IPS-11a (cell line): ENCODE measurements at regions not wholly inside any gene's neighbourhood (a gene's known extent, or its start where the extent isn't known, plus 50 kb on each side); places are given as distances from the start of the nearest gene placed in this dataset.
"Not testable (repeated sequence)": the region's sequence is repeated elsewhere in the genome, so short reads cannot be mapped to it uniquely, and the experiment has no call there.

Source experiments
- H3K4me3 ChIP-seq: one replicate; pipeline ENCODE4 v1.5.1; 2013; ENCODE audit warnings: low read depth, low read length, control low read depth

DNA sequence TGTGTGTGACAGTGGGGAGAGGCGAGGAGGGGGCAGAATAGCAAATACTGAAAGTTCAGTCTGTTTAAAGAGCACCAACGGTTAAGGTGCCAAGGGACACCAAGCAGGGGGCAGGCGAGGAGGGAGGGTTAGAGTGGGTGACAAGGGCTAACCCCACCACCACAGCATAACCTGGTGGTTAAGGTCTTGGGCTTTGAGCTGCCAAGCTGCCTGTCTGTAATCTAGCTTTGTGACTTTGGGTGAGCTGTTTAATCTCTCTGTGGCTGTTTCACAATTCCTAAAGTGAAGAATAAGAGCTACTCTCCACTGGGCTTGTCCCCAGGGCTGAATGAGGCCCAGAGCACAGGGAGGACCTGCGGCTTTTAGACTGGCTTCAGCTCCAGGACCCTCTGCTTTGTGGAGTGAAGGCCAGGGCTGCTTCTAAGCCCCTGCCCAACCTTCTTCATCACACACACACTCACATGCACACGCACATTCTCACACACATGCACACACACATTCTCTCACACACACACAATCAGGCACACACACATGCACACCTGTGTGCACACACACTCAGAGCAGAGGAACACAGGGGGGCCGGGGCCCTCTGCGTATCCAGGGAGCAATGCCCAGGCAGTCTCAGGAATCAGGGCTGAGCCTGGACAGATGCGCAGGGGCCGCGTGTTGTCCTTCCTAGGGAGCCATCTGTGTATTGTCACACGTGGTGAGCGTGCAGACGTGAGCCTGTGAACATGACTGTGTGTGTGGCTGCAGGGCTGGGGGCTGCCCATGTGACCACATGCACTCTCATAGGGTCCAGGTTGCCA, 101.6 kb upstream of the TARDBP start:
- no peak overlapping the region for H3K4me3 ChIP-seq

- no peak overlapping the region for H3K4me3 ChIP-seq
These were observed 100.8 kb upstream of the TARDBP start for GRCh38 chr1:10911490-10912166.

GRCh38 chr1:10912441-10912840, 100.0 kb upstream of the TARDBP start:
- H3K4me3 ChIP-seq, result no peak overlapping the region

GRCh38 chr1:10914056-10914455, 98.4 kb upstream of the TARDBP start:
- no peak overlapping the region for H3K4me3 ChIP-seq

DNA sequence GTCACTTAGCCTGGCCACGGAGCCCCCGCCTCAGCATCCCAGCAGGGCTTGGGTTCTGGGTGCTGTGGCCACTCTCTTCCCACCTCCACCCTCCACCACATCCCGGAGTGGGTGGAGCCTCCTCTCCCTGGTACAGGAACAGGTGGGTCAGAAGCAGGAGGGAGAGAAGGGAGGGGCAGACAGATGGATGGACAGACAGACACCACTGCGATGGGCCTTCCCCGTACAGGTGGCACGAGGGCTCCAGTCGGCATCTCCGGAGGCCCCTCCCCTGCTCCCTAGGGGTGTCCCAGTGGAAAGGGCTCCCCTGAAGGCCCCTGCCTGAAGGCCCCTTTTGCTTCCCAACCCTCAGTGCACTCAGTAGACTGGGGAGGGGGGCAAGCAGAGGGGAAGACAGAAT, 96.9 kb upstream of the TARDBP start:
- no peak overlapping the region for H3K4me3 ChIP-seq

- H3K4me3 ChIP-seq, result no peak overlapping the region
These were observed 96.1 kb upstream of the TARDBP start for GRCh38 chr1:10916311-10916710.

DNA sequence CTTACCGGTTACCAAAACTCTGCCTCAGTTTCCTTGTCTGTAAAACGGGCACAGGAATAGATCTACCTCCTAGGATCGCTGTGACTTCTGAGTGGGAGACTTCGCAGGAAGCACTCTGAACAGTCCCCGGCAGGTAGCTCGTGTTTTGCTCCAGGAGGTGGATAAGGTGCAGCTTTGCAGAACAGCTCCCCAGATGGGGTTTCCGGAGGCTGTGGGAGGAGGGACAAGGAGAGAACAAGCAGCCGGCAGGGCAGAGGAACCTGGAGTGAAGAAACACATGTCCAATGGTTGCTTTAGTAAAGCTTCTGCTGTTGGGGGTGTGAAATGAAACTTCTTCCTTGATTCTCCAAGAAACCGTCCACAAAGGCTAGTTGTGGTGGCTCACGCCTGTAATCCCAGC, 95.5 kb upstream of the TARDBP start:
- H3K4me3 ChIP-seq, result no peak overlapping the region

- H3K4me3 ChIP-seq, result no peak overlapping the region
These were observed 94.7 kb upstream of the TARDBP start for GRCh38 chr1:10917513-10918454.

DNA sequence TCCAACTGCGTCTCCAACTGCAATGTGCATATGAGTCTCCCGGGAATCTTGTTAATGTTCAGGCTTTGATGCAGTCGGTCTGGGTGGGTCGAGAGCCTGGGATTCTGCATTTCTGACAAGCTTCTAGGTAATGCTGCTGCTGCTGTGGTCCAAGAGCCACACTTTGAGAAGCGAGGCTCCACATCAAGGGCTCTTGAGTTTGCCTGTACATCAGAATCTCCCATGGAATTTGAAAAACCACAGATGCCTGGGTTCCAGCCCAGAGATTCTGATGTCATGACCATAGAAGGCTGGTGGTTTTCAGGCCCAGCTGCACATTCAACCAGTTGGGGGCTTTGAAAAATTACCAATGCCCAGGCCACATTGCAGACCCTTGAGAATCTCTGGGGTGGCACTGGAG, 93.9 kb upstream of the TARDBP start:
- no peak overlapping the region for H3K4me3 ChIP-seq

DNA sequence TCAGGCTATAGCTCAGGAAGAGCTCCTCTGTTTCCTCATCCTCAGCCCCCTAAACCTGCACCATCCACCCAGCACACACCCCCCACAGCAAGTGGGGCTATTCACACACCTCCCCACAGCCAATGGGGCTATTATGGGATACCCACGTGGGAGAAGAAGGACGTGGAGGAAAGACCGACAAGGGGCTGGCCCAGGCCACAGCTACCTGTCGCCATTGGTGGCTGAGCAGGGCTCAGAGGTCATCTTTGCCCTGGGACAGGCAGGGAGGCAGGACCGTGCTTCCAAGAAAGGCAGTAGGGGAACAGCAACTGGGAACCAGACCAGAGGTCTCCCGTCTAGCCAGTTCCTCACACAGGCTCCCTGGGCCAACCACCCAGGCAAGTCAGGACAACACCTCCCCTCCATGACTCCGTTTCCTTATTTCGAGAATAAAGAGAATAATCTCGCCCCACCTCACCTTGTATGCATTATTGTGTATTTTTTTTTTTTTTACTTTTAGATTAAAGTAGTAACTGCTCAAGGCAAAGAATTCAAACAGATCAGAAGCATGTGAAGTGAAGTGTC, 92.3 kb upstream of the TARDBP start:
- H3K4me3 ChIP-seq, result no peak overlapping the region

DNA sequence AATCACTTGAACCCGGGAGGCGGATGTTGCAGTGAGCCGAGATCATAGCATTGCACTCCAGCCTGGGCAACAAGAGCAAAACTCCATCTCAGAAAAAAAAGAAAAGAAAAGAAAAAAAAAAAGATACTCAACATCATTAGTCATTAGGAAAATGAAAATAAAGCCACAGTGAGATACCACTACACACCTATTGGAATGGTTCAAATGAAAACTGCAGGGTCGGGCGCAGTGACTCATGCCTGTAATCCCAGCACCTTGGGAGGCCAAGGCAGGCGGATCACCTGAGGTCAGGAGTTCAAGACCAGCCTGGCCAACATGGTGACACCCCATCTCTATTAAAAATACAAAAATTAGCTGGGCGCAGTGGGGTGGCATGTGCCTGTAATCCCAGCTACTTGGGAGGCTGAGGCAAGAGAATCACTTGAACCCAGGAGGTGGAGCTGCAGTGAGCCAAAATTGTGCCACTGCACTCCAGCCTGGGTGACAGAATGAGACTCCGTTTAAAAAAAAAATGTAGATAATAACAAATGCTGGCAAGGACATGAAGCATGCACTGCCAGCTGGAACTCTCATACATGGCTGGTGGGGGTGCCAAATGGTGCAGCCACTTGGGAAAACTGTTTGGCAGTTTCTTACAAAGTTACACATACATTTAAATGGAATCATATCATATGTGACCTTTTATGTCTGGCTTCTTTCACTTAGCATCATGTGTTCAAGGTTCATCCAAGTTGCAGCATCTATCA, 90.0 kb upstream of the TARDBP start:
- not testable (repeated sequence) for H3K4me3 ChIP-seq

GRCh38 chr1:10924030-10924429, 88.4 kb upstream of the TARDBP start:
- no peak overlapping the region for H3K4me3 ChIP-seq

DNA sequence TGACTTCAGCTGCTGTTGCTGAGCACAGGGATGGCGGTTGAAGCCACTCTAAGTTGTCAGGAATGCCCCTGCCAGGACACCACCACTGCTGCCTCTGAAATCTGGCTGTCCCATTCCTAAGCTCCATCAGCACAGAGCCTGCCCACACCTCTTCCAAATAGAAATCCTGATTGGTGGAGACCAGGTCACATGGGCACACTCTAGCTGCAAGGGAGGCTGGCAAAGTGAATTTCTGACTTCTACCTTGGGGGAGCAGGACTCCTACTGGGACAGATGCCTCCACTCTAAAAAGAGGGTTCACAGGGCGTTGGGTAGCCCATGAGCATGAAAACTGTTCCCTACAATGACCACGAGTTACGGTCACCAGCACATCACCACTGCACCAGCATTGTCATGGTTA, 83.8 kb upstream of the TARDBP start:
- no peak overlapping the region for H3K4me3 ChIP-seq

- no peak overlapping the region for H3K4me3 ChIP-seq
These were observed 80.4 kb upstream of the TARDBP start for GRCh38 chr1:10932088-10932487.

GRCh38 chr1:10934150-10934818, 78.2 kb upstream of the TARDBP start:
- no peak overlapping the region for H3K4me3 ChIP-seq

DNA sequence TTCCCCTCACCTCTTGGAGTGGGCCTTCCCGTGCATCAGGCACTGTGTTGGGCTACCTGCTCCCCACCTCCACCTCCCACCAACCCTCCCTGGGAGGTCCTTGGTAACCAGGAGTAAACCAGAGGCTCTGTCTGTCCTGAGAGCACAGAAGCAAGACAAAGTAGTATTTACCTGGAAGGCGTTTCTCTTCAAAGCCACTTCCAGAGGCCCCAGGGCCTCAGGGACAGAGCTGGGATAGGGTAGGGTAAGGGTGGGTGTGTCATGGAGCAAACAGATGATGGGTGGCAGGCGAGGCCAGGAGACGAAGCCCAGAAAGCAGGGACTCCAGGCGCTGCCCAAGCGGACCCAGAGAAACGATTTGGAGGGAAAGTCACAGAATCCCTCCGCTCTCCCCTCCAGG, 77.2 kb upstream of the TARDBP start:
- H3K4me3 ChIP-seq, result no peak overlapping the region

GRCh38 chr1:10935724-10936123, 76.7 kb upstream of the TARDBP start:
- H3K4me3 ChIP-seq, result no peak overlapping the region

DNA sequence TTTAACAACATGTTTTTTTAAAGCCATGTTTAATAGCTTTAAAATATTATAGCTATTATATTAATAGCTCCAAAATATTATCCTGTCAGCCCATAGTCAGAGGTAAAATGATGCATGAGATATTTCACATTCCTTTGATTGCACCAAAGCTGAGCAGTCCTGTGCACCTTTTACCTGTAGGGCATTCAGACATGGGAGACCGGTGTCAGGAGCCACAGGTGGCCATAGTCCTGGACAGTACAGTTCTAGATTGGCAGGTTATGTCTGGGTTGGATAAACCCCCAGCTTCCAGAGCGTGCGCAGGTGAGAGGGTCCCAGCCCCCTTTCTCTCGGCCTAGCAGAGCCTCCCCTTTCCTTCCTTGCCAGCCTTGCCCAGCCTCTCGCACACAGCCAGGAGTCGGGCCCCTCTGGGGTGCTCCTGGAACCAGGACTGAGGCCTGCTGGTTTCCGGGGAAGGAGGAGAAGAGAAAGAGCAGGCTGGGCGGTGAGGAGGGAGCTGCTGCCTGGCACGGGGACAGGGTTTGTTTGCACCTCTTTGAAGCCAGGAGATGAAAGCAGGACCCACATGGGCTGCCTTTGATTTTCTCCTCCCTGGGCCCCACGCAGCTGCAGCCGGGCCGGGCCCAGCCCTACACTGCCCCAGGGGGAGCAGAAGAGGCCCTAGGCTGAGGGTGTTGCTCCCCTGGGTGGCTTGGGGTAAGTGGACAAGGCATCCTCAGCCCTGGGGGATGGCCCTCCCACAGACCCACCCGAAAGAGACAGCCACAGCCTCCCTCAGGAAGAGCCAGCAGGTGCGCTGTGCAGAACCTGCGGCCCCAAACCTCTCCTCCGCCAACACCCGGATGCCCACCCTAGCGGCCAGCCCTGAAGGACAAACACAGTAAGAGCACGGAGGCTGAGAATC, 75.2 kb upstream of the TARDBP start:
- no peak overlapping the region for H3K4me3 ChIP-seq
